Astrocyte (in vitro differentiated cells and primary cell): ENCODE measurements at regions not wholly inside any gene's neighbourhood (a gene's known extent, or its start where the extent isn't known, plus 50 kb on each side); places are given as distances from the start of the nearest gene placed in this dataset.

ENCODE experiments used
- DNase-seq: peaks from one replicate; pipeline ENCODE4 v3.0.0-alpha.2; 2010; ENCODE audit warnings: low read depth
- FAIRE-seq: peaks from 2 replicates; lab custom pipeline; 2011; peaks lifted over from hg19 to GRCh38; lab: Jason Lieb, UNC
- H2AFZ ChIP-seq: 2 replicates; pipeline ENCODE4 v1.6.0; 2012; ENCODE audit warnings: low read depth, low read length, inconsistent platforms
- H3K27ac ChIP-seq: 2 replicates; pipeline ENCODE4 v1.5.1; 2011; ENCODE audit warnings: low read depth, low read length, inconsistent platforms
- H3K27me3 ChIP-seq: 2 replicates; pipeline ENCODE4 v1.6.0; 2011; ENCODE audit warnings: low read length, inconsistent platforms; ENCODE audit not compliant: insufficient read depth
- H3K36me3 ChIP-seq: 2 replicates; pipeline ENCODE4 v1.5.1; 2011; ENCODE audit warnings: low read length, inconsistent platforms; ENCODE audit not compliant: insufficient read depth
- H3K4me1 ChIP-seq: 2 replicates; pipeline ENCODE4 v1.5.1; 2011; ENCODE audit warnings: low read length, inconsistent platforms; ENCODE audit not compliant: insufficient read depth
- H3K4me2 ChIP-seq: 2 replicates; pipeline ENCODE4 v1.6.0; 2012; ENCODE audit warnings: low read length, inconsistent platforms
- H3K4me3 ChIP-seq: 2 replicates; pipeline ENCODE4 v1.5.1; 2011; ENCODE audit warnings: low read depth, mild to moderate bottlenecking, low read length, inconsistent platforms; ENCODE audit not compliant: insufficient read depth
- H3K79me2 ChIP-seq: 2 replicates; pipeline ENCODE4 v1.6.0; 2012; ENCODE audit warnings: mild to moderate bottlenecking, low read length, inconsistent platforms; ENCODE audit not compliant: insufficient read depth
- H3K9ac ChIP-seq: 2 replicates; pipeline ENCODE4 v1.6.0; 2012; ENCODE audit warnings: mild to moderate bottlenecking, low read length, inconsistent platforms
- H3K9me3 ChIP-seq: 2 replicates; pipeline ENCODE4 v1.5.1; 2012; ENCODE audit warnings: low read depth, mild to moderate bottlenecking, low read length, inconsistent platforms; ENCODE audit not compliant: insufficient read depth
- H4K20me1 ChIP-seq: 2 replicates; pipeline ENCODE4 v1.6.0; 2012; ENCODE audit warnings: low read length, inconsistent platforms; ENCODE audit not compliant: insufficient read depth
- H3K27ac Mint-ChIP-seq: one replicate; pipeline ENCODE4 v1.8.0; 2021; ENCODE audit warnings: mild to moderate bottlenecking, mixed read lengths; ENCODE audit not compliant: unreplicated experiment
- H3K27me3 Mint-ChIP-seq: one replicate; pipeline ENCODE4 v1.8.0; 2021; ENCODE audit warnings: low read depth, mixed read lengths; ENCODE audit not compliant: unreplicated experiment
- H3K36me3 Mint-ChIP-seq: one replicate; pipeline ENCODE4 v1.8.0; 2021; ENCODE audit warnings: low read depth, mixed read lengths; ENCODE audit not compliant: unreplicated experiment
- H3K4me1 Mint-ChIP-seq: one replicate; pipeline ENCODE4 v1.8.0; 2021; ENCODE audit warnings: low read depth, mixed read lengths; ENCODE audit not compliant: unreplicated experiment
- H3K4me3 Mint-ChIP-seq: one replicate; pipeline ENCODE4 v1.8.0; 2021; ENCODE audit warnings: mild to moderate bottlenecking, moderate library complexity, mixed read lengths; ENCODE audit not compliant: unreplicated experiment
- H3K9me3 Mint-ChIP-seq: one replicate; pipeline ENCODE4 v1.8.0; 2021; ENCODE audit warnings: mild to moderate bottlenecking, mixed read lengths; ENCODE audit not compliant: unreplicated experiment
- CTCF ChIP-seq: IDR thresholded peaks from 2 replicates; pipeline ENCODE4 v1.5.1; 2011; ENCODE audit warnings: low read depth, mild to moderate bottlenecking, inconsistent platforms, low read length, moderate library complexity; ENCODE audit not compliant: insufficient read depth
- EZH2 ChIP-seq: IDR thresholded peaks from 2 replicates; pipeline ENCODE4 v1.6.1; 2012; ENCODE audit warnings: mild to moderate bottlenecking, low read length, inconsistent platforms; ENCODE audit not compliant: insufficient read depth

- H3K27ac Mint-ChIP-seq: no peak overlapping the region
Observed at GRCh38 chr3:177367788-177368187, 170.5 kb upstream of the TBL1XR1 start.

GRCh38 chr3:177370246-177370822, 173.1 kb upstream of the TBL1XR1 start:
- Histone ChIP-seq H3K9ac (no peak overlapping the region), H3K4me1 (no peaks in the 10 kb centered on the region), H3K4me3 (no peak overlapping the region), H3K4me2 (no peak overlapping the region), H3K9me3 (no peaks in the 10 kb centered on the region), H3K27me3 (no peaks in the 10 kb centered on the region), H3K36me3 (no peaks in the 10 kb centered on the region), H3K27ac (no peak overlapping the region), H4K20me1 (no peaks in the 10 kb centered on the region), H2AFZ (no peak overlapping the region), H3K79me2 (no peaks in the 10 kb centered on the region)
- Mint-ChIP-seq H3K4me1 (no peaks in the 10 kb centered on the region), H3K27ac (no peak overlapping the region), H3K27me3 (no peaks in the 10 kb centered on the region), H3K36me3 (no peaks in the 10 kb centered on the region), H3K9me3 (no peaks in the 10 kb centered on the region), H3K4me3 (no peak overlapping the region)
- FAIRE-seq: no peak
- DNase-seq: no peak
- TF ChIP-seq CTCF: no peak
- no peak for TF ChIP-seq EZH2

More at GRCh38 chr3:177367788-177368187, 170.5 kb upstream of the TBL1XR1 start:
- Histone ChIP-seq H3K9me3 (no peaks in the 10 kb centered on the region), H2AFZ (no peak overlapping the region), H3K27ac (no peak overlapping the region), H3K4me1 (no peaks in the 10 kb centered on the region), H3K4me2 (no peak overlapping the region), H3K27me3 (no peaks in the 10 kb centered on the region), H3K9ac (no peak overlapping the region), H3K36me3 (no peaks in the 10 kb centered on the region), H3K4me3 (no peak overlapping the region), H4K20me1 (no peaks in the 10 kb centered on the region), H3K79me2 (no peaks in the 10 kb centered on the region)
- DNase-seq: no peak
- Mint-ChIP-seq H3K9me3 (no peaks in the 10 kb centered on the region), H3K36me3 (no peaks in the 10 kb centered on the region), H3K27me3 (peaks cover 4% of the 10 kb centered on the region), H3K4me3 (no peak overlapping the region), H3K4me1 (peaks cover 2% of the 10 kb centered on the region)
- TF ChIP-seq EZH2: no peak
- TF ChIP-seq CTCF: no peak
- FAIRE-seq: no peak

- Histone ChIP-seq H4K20me1 (no peaks in the 10 kb centered on the region), H3K9ac (no peak overlapping the region), H3K27ac (no peak overlapping the region), H3K79me2 (no peaks in the 10 kb centered on the region), H3K4me2 (no peak overlapping the region), H3K4me1 (no peaks in the 10 kb centered on the region), H2AFZ (no peak overlapping the region), H3K4me3 (no peak overlapping the region), H3K9me3 (no peaks in the 10 kb centered on the region), H3K27me3 (no peaks in the 10 kb centered on the region), H3K36me3 (no peaks in the 10 kb centered on the region)
- Mint-ChIP-seq H3K4me1 (no peaks in the 10 kb centered on the region), H3K36me3 (no peaks in the 10 kb centered on the region), H3K27ac (no peak overlapping the region), H3K9me3 (no peaks in the 10 kb centered on the region), H3K4me3 (no peak overlapping the region), H3K27me3 (no peaks in the 10 kb centered on the region)
- DNase-seq: no peak
- no peak for FAIRE-seq
- TF ChIP-seq CTCF (no peak), EZH2 (no peak)
Observed at GRCh38 chr3:177371146-177371545, 173.9 kb upstream of the TBL1XR1 start.
